ENCODE measurements at regions not wholly inside any gene's neighbourhood (a gene's known extent, or its start where the extent isn't known, plus 50 kb on each side); places are given as distances from the start of the nearest gene placed in this dataset.

DNA sequence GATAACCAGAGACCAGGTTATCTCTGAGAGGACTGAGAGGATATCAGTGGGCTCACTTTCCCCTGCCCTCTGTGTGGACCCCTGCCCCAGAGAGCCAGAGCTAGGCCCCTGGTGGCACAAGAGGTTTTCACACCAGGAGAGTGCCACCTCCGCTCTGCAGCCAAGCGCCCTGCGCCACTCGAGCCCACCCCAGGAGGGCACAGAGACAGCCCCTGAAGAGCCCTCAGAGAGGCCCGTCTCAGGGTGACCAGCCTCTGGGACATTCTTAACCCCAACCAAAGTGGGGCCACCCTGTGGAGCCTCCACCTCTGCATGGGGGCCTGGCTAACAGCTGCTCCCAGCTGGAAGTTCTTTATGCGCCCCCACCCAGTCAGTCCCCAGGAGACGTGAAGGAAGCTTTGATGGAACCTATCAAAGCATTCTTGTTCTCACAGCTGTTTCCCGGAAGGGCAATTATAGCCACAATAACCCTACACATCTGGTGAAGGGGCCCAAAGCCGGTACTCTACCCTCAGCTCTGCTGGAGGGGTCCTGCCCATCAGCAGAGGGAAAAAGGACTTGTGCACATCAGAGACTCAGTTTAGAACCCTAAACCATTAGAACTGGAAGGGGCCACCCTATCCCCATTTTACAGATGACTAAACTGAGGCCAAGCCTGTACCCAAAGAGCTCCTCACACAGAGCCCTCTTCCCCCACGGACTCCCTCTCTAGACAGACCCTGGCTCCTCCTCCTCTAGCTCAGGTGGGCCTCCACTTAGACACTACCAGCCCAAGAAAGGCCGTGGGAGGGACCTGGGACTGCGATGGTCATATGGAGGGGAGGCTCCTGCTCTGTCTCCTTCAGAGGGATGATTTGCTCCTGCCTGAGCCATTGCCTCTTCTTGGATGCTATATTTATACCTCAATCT, 101.1 kb downstream of the ZFP36L2 start:
- TF ChIP-seq CTCF (IDR thresholded peaks at IDR 0.05), result no peak
- DNase-seq (peak in 1 of 4 donors; percentile 24), ATAC-seq (no peak)
- Histone ChIP-seq H3K36me3 (no peaks in the 10 kb centered on the region), H3K27ac (no peak overlapping the region), H3K4me1 (peaks cover 3 to 42% of the 10 kb centered on the region in 2 donors), H3K4me3 (no peak overlapping the region), H3K9me3 (no peaks in the 10 kb centered on the region), H3K27me3 (no peaks in the 10 kb centered on the region)
- intact Hi-C loops (cut with DNase I), result no loop called here

GRCh38 chr2:43124687-43125057, 101.7 kb downstream of the ZFP36L2 start:
- intact Hi-C loops (cut with DNase I), result no loop called here
- peaks cover 0 to under 1% of the 10 kb centered on the region in 2 donors for H3K9me3 ChIP-seq
- DNase-seq (no peak), ATAC-seq (no peak)
- TF ChIP-seq CTCF (IDR thresholded peaks at IDR 0.05), result no peak
- H3K27me3 ChIP-seq, result no peaks in the 10 kb centered on the region
- peaks cover 0 to 36% of the 10 kb centered on the region in 2 donors for H3K4me1 ChIP-seq
- no peaks in the 10 kb centered on the region for H3K36me3 ChIP-seq
- H3K4me3 ChIP-seq, result no peak overlapping the region
- H3K27ac ChIP-seq, result no peak overlapping the region

DNA sequence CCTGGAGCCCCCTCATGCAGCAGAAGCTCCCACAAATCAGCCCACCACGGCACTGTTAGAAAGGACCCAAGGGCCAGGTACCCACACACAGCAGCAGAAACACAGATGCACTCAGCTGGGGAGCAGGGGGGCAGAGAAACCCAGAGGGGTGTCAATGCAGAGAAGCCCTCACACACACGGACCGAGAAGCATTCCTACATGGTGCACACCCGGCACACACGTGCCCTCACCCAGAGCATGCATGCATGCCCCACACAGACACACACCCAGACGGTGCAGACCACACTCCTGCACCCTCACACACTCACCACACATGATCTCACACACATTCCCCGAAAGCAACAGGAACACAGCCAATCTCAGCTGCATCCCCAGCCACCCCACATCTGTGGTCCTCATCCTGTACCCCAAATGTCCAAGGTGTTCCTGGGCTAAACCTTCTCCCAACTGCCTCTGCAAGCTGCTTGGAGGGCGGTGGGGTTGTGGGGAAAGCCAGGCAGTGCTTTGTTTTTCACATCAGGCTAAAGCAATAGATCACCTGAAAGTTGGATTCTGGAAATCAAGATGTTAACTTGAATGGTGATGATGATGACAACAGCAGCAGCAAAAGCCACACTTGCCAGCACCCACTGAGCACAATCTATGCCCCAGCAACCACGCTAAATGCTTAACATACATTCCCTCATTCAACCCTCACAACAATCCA, 102.3 kb downstream of the ZFP36L2 start:
- ATAC-seq (no peak), DNase-seq (no peak)
- H3K9me3 ChIP-seq, result peaks cover 0 to 6% of the 10 kb centered on the region in 2 donors
- no peaks in the 10 kb centered on the region for H3K27me3 ChIP-seq
- no peak overlapping the region for H3K27ac ChIP-seq
- no peak overlapping the region for H3K4me3 ChIP-seq
- no peaks in the 10 kb centered on the region for H3K36me3 ChIP-seq
- H3K4me1 ChIP-seq, result peaks cover 0 to 30% of the 10 kb centered on the region in 2 donors
- no peak for TF ChIP-seq CTCF (IDR thresholded peaks at IDR 0.05)
- intact Hi-C loops (cut with DNase I), result no loop called here

DNA sequence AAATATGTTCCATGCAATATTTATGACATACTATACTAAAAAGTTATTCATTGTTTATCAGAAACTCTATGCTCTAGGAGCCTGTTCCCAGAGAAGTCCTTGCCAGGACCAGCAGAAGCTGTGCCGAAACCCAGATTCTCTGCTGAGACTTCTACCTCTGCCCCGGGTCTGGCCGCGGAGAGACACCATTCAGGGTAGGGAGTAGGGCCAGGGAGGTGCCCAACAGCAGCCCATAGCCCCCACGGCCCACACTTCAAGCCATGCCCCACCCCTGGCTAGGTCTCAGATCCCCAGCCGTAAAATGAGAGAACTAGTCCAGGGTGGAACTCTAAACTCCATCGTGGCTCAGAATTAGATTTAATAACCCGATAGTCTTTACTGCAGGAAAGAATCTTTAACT, 102.9 kb downstream of the ZFP36L2 start:
- DNase-seq (no peak), ATAC-seq (no peak)
- no peak overlapping the region for H3K4me3 ChIP-seq
- no peaks in the 10 kb centered on the region for H3K27me3 ChIP-seq
- no peaks in the 10 kb centered on the region for H3K36me3 ChIP-seq
- TF ChIP-seq CTCF (IDR thresholded peaks at IDR 0.05), result no peak
- intact Hi-C loops (cut with DNase I), result no loop called here
- no peak overlapping the region for H3K27ac ChIP-seq
- H3K9me3 ChIP-seq, result peaks cover 0 to 10% of the 10 kb centered on the region in 2 donors
- peaks cover 0 to 24% of the 10 kb centered on the region in 2 donors for H3K4me1 ChIP-seq

- intact Hi-C loops (cut with DNase I), result no loop called here
These were observed 103.4 kb downstream of the ZFP36L2 start for GRCh38 chr2:43123028-43123427.

More at GRCh38 chr2:43123028-43123427, 103.4 kb downstream of the ZFP36L2 start:
- H3K4me1 ChIP-seq, result peaks cover 0 to 19% of the 10 kb centered on the region in 2 donors
- no peak overlapping the region for H3K4me3 ChIP-seq
- H3K9me3 ChIP-seq, result peaks cover 0 to 10% of the 10 kb centered on the region in 2 donors
- H3K36me3 ChIP-seq, result no peaks in the 10 kb centered on the region
- no peak overlapping the region for H3K27ac ChIP-seq
- H3K27me3 ChIP-seq, result no peaks in the 10 kb centered on the region
- DNase-seq, result no peak
- no peak for ATAC-seq
- TF ChIP-seq CTCF (IDR thresholded peaks at IDR 0.05), result no peak
